ENCODE measurements at regions not wholly inside any gene's neighbourhood (a gene's known extent, or its start where the extent isn't known, plus 50 kb on each side); places are given as distances from the start of the nearest gene placed in this dataset.
"Not testable (repeated sequence)": the region's sequence is repeated elsewhere in the genome, so short reads cannot be mapped to it uniquely, and the experiment has no call there.

DNA sequence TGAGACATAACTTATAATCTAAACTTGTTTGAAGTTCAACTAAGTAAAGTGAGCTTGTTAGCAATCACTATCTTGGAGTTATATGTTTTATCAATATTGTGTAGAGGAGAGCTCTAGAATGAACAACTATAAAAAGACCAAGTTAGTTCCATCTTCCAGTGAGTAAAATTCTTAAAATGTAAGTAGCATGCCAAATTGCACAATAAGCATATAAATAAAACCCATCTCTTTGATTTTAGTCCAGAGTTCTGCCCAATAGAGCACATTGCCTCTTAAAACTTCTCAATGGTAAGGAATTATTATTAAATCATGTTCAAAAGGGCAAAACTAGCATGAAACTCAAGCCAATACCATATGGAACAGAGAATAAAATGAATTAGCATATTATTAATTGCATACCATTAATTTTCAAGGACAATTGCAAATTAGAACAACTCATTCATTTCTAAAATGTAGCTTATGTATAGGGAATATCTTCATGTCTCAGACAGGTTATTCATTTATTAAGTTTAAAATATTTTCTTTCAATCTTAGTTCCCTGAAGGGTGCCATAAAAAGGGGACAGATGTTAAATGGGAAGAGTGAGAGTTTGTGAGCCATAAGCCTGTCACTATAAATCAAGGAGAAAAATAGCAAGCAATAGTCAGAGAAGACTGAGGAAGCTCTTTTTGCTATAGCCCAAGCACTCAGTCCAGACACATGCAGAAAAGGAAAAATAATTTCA lies 507.6 kb downstream of the CENPC start:
- DNase-seq (ENCODE audit: low read depth) = no peak

DNA sequence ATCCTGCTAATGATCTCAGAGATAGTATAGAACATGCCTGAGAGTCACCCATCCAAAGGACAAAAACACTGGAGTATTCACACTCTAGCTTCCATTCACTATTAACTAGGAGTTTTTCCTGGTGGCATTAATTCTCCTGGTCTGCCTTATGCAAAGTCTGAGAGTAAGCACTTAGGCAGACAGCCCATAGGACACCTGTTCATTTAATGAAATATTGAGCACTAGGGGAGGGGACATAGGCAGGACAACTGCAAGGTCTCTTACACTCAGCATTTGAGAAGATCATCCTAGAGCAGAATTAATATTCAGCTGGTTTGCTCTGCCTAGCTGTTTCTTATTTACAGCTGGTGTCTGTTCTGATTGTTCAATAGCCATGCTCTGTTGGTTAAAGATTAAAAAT lies 508.5 kb downstream of the CENPC start:
- DNase-seq (ENCODE audit: low read depth) = no peak

DNA sequence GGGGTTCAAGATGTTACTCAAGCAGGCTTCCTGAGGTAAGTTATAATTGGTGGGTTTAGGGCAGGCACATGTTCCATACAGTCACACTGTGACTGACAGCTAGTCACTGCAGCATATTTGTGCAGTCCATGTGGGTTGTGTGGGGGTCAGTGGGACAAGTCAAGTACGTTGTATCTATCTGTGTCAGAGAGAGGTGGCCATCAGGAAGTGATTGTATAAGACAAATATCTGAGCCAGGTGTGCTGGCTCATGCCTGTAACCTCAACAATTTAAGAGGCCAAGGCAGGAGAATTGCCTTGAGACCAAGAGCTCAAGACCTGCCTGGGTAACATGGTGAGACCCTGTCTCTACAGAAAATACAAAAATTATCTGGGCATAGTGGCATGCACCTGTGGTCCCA lies 509.3 kb downstream of the CENPC start:
- no peak for DNase-seq (ENCODE audit: low read depth)

DNA sequence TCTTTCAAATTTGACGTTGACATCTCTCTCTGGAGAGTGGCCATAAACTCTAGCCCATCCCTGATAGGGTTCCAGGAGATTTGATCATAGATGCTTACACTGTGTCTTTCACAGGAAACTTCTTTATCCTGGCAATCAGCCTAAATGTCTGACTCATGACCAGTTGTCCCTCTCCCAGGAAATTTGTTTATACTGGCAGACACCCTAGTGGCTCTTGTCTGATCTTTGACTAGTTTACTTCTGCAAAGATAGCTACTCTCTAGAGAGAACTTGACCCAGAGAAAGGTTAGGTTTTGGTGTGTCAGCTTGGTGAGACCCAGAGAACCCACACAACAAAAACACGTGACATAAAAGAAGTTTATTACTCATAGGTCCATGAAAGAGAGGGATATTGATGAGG lies 509.8 kb downstream of the CENPC start:
- DNase-seq (ENCODE audit: low read depth) = peak; percentile 60

DNA sequence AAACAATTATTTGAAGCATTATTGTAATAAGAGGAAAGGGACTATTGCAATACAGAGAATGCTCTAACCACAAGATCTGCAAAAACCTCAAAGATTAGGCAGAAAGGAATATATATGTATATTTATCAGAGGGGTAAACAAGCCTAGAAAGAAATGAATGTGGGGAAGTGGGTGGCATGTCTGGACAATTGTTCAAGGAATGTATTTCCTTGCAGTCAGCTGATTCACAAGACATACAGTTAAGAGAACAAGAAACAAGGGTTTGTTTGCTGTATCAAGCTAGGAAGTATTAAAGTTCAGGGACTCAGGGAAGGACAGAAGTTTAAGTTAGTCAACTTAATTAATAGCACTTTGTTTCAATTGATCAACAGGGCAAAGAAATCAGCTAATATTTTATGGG lies 514.7 kb downstream of the CENPC start:
- DNase-seq (ENCODE audit: low read depth) = no peak

DNA sequence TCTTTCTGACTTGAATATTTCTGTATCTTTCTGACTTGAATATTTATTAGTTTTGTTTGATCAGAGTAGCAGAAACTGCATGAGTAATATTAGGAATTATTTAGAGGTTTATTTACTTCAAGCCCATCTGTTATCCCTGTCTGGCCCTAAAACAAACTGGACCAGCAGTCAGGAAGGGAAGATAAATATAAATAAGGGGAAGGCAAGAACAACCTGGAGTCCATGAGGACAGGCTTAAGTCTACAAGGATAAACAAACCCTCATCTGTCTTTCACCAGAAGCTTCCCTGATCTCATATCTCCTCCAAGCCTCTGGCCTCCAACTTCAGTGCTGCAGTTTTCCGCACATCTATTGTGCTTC lies 524.9 kb downstream of the CENPC start:
- no peak for DNase-seq (ENCODE audit: low read depth)

DNA sequence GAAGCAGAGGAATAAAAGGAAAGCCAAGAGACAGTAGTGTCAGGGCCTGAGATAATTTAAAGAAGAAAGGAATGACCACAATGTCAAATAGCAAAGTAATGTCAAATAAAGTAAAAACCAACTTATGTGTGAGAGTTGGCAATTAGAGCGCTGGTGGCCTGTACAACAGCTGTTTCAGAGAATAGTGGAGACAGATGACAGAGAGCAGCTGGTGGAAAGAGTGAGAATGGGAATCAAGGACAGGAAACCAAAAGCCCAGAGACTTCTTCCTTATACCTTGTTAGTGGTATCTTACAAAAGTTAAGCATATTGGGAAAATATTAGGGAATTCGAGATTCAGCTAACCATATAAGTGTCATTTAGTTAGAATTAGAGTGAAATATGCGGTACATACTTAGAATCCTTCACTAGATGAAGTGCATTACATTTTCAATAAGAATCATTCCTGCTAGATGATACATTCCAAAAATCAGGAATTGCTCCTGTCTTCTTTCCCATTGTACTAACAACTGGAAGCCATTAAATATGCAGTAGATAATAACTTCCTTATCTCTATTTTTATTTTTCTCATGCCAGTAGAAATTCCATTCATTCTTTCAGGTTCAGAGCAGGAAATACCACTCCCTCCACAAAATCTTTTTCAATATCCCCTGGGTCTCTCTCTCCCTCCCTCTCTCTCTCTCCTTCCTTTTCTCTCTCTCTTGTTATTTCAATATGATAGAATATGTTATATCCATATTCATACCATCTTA lies 525.4 kb downstream of the CENPC start:
- no peak for DNase-seq (ENCODE audit: low read depth)

DNA sequence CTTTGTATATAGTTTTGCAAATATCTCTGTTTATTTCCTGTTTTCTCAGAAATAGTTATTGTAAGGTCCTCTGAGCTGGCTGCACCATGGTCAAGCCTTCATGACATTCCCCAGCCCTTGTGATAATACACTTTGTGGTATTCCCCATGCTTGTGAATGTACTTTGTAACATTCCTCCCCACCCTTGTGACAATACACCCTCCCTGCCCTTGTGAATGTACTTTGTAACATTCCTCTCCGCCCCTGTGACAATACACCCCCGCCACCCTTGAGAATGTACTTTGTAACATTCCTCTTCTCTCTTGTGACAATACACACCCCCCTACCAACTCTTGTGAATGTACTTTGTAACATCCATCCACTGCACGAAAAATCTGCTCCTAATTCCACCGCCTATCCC lies 530.7 kb downstream of the CENPC start:
- no peak for DNase-seq (ENCODE audit: low read depth)

DNA sequence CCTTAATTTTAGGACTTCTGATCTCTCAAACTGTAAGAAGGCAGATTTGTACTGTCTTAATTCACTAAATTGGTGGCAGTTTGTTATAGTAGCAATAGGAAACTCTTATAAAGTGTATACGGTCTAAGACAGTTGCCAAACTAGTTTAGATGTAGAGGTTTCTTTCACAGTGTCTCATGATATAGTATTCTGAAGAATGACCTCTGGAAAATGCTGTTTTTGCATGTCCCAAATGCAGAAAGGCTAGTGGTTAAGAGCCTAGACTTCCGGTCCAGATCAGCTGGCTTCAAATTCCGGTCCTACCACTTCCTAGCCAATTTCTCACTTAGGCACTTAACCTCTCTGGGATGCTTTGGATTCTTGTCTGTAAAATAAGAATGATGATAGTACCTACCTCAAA lies 538.5 kb downstream of the CENPC start:
- no peak for DNase-seq (ENCODE audit: low read depth)

DNA sequence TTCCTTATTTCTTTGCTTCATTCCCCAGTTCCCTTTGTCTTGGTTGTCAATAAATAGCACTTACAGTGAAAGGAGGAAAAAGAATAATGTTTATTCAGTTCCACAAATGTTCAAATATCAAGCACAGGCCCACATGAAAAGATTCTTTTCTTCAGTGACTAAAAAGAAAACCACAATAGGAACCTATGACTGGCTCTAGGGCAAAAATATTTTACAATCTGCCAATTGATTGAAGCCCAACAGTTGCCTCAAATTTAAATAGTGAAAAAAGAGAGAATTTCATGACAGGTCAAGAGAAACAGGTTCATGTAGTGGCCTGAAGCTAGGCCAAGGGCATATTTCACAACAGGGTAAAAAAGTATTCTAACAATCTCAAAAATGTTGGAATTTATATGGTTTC lies 553.8 kb downstream of the CENPC start:
- no peak for DNase-seq (ENCODE audit: low read depth)

DNA sequence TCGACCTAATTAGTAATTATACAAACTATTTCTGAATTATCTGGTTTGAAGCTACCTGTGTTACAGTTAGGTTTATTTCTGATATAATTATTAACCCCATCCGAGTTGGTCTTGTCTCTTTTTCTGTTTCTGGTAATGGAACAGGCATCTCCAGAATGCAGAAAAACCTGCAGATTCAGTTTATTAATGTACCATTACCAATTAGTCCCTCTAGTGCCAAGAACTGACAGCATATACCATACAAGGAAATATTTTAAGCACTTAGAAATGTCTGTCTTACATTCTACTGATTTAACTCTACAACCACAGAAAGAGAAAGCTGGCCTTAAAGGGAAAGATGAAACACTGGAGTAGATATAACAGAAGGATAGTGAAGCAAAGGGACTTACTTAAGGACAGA lies 570.6 kb downstream of the CENPC start:
- no peak for DNase-seq (ENCODE audit: low read depth)

DNA sequence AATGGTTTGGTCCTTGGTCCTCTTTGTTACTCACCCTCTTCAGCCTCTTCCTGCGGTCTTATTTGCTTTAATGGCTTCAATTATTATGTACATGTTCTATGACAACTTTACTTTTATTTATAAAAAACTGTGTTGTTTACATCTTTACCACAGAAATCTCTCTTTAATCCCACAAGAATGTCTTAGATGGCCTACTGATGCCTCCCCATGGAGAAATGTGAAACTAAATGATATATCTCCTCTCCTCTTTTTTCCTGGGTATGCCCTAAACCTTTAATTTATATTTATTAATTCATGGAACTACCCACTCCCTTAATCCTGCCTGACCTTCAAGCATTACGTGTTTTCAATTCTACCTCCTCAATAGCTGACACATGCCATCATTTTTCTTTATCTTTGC lies 573.2 kb downstream of the CENPC start:
- DNase-seq (ENCODE audit: low read depth) = peak; percentile 12

DNA sequence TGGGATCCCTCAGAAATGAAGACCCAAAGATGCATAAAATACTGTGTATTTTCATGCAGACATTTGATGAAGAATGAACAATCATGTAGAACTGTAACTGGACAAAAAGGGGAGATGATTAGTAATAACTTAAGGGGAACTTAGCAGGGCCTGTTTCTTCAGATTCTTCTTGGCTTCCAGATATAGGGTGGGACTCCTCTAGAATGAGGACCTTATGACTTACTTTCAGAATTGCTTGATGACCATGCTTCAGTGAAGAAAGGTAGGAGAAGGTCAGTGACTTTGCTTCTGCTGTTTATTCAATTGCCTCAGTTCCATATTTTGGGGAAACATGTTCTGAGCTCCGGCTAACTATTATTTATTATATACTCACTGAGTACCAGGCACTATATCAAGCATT lies 580.8 kb downstream of the CENPC start:
- DNase-seq (ENCODE audit: low read depth) = no peak

DNA sequence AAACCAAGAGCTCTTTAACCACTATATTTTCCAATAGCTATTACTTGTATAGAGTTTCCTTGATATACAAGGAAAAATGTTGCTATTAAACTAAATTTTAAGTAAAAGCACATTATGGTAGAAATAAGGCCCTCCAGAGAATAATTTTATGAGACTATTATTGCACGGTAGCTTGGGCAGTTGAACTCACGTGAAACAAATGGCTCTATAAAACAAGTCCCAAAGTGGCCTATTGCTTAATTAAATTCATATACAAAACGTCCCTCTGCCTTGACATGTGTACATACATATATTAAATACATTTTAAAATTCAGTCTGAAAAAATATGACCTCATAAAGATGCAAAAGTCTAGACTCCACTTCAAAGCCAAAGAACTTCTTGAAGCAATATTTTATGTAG lies 582.2 kb downstream of the CENPC start:
- DNase-seq (ENCODE audit: low read depth) = no peak

DNA sequence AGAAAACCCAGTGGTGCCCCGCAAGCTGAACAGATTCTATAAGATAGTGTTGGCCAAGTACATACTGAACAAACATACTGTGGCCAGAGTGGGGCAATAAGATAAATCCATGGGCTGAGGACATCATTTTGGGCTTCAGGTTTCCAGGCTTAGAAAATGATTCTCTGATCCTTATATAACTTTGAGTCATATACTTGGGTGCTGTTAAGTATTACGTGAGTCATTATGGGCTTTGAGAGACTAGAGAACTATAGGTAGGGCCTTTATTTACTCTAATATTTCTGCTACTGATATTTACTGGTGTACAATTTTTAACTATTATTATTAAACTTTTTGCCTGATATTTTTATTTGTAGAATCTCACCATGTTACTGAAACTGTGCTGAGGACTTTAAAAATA lies 586.1 kb downstream of the CENPC start:
- peak; percentile 10 for DNase-seq (ENCODE audit: low read depth)

DNA sequence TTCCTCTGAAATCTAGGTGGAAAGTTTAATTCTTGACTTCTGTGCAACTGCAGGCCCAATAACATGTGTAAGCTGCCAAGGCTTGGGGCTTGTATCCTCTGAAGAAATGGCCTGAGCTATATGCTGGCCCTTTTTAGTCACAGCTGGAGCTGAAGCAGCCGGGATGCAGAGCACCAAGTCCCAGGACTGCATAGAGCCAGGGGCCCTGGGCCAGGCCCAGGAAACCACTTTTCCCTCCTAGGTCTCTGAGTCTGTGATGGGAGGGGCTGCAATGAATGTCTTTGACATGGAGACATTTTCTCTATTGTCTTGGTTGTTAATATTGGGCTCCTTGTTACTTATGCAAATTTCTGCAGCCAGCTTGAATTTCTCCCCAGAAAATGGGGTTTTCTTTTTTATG lies 588.5 kb downstream of the CENPC start:
- DNase-seq (ENCODE audit: low read depth) = no peak

DNA sequence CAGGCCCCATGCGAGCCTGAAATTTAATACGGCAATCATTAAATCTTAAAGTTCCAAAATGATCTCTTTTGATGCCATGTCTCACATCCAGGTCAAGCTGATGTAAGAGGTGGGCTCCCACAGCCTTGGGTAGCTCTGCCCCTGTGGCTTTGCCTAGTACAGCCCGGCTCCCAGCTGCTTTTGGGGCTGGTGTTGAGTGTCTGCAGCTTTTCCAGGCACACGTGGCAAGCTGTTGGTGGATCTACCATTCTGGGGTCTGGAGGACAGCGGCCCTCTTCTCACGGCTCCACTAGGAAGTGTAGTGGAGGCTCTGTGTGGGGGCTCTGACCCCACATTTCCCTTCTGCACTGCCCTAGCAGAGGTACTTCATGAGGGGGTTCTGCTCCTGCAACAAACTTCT lies 588.9 kb downstream of the CENPC start:
- no peak for DNase-seq (ENCODE audit: low read depth)

DNA sequence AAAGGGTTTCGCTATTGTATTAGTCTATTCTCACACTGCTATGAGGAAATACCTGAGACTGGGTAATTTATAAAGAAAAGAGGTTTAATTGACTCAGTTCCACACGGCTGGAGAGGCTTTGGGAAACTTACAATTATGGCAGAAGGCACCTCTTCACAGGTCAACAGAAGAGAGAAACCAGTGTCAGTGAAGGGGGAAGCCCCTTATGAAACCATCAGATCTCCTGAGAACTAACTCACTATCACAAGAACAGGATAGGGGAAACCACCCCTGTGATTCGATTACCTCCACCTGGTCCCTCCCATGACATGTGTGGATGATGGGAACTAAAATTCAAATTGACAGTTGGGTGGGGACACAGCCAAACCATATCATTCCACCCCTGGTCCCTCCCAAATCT lies 589.5 kb downstream of the CENPC start:
- no peak for DNase-seq (ENCODE audit: low read depth)

DNA sequence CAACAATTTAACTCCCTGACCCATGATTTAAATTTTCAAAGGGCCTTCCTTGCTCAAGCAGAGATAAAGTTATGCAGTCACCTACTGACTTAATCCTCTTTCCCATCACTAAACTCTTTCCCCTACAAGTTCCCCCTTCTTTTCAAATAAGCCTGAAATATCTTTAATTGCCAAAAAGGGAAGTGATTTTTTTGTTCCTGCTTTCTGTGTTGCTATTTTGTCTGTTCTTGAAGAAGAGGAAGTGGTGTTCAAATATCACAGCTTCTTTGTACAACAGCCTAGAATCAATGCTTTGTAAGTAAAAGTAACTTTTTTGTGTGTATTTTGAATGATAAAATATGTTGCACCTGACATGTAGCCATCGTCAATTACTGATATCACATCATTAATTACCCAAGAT lies 595.9 kb downstream of the CENPC start:
- no peak for DNase-seq (ENCODE audit: low read depth)

DNA sequence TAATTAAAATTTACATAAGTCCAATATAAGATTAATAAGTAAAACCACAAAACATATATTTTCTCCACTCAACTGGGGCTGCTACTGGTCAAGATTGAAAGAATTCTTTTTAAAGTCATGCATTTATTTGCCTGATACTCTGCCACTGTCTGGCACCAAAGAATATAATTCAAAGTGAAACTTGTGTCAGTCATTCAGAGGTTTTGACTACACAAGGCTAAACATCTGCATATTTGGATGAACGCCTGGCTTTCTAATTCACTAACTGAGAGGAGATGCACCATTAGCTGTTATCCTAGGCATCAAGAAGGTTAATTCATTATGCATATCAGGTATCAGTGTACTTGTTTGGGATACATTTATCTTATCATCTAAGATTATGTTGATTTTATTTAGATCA lies 598.5 kb downstream of the CENPC start:
- no peak for DNase-seq (ENCODE audit: low read depth)

DNA sequence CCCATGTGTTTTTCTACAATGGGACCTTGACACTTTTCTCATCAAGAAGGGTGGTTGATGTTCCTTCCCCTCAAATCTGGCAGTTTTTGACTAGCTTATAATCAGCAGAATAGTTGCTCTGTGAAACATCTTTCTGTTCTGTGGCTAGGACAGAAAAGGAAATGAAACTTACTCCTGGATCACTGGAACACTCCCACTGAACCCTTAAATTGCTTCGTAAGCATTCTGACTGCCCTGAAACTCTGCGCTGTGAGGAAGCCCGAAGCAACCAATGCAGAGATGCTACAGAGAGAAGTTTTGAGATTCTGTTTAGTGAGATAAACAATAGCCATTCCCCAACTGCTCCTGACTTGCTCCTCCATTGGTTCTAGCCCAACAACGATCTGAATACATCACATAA lies 602.2 kb downstream of the CENPC start:
- DNase-seq (ENCODE audit: low read depth) = no peak

DNA sequence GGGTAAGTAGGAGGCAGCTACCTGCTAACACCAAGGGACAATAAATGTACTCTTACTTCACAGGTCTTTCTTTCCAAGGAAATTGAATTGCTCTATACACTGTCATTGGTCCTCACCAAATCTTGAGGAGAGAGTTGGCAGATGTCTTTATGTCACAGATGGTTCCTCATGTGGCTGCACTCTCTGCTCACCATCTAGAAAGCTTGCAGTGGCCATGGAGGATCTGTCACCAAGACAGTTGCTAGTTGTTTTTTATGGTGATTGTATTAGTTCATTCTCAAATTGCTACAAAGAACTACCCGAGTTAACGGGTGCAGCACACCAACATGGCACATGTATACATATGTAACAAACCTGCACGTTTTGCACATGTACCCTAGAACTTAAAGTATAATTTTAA lies 613.3 kb downstream of the CENPC start:
- not testable (repeated sequence) for DNase-seq (ENCODE audit: low read depth)

DNA sequence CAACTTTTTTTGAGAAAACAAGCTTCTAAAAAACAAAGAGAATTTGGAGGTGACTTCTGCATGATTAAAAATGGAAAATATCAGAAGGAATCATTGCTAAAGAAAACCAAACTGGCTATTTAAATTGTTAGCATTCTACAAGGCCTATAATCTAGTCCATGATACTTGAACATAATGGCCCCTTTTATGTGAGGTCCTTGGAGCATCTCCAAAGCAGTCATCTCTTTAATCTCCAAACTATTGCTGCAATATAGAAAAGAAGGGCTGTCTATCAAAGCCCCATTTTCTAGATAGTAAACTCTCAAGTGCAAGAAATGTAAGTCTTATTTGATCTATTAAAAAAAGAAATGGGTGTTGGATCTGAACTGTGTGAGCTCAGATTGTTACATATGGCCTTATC lies 615.1 kb downstream of the CENPC start:
- DNase-seq (ENCODE audit: low read depth) = no peak

DNA sequence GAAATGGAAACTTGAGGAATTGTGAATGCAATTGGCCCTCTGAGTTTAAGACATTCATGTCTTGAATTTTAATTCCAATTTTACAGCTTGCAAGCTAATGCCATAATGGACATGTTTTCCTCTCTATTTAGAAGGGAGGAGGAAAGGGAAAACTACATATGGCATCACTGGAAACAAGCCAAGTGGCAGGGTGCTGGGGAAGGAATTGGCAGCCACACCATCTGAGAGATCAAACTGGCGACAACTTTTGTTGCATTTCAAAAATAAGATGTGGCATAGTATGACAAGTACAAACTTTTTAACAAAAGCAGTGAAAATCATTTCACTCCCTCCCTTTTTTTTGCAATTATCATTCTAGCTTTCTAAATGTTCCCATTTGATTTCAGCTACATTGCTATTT lies 615.6 kb downstream of the CENPC start:
- no peak for DNase-seq (ENCODE audit: low read depth)

Measured in ELR (cell line).